ENCODE measurements at regions not wholly inside any gene's neighbourhood (a gene's known extent, or its start where the extent isn't known, plus 50 kb on each side); places are given as distances from the start of the nearest gene placed in this dataset.

DNA sequence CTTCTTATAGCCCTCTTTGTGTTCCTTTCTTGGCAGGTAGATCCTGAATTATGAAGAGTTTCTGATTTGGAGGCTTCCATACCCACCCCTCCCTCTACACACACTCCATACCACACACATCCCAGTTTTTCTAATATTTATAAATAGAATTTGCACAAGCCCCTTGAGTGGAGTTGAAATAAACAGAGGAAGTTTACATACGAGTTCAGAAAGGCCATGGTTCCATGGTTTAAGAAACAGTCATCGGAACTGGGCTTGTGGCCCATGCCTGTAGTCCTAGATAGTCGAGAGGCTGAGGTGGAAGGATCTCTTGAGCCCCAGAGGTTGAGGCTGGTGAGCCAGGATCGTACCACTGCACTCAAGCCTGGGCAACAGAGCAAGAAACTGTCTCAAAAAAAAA, 62.7 kb upstream of the TANC1 start:
- no peak for DNase-seq

GRCh38 chr2:158907926-158908456, 60.4 kb upstream of the TANC1 start:
- no peak for DNase-seq

- no peak for DNase-seq
These were observed 56.3 kb upstream of the TANC1 start for GRCh38 chr2:158912112-158912511.

DNA sequence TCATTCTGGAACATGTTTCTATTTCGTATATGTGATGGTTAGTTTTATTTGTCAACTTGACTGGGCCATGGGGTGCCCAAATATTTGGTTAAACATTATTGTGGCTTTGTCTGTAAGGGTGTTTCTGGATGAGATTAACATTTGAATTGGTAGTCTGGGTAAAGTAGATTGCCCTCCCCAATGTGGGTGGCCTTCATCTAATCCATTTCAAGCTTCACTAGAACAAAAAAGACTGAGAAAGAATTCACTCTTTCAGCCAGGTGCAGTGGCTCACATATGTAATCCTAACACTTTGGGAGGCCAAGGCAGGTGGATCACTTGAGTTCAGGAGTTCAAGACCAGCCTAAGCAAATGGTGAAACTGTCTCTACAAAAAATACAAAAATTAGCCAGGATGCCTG, 55.7 kb upstream of the TANC1 start:
- DNase-seq: no peak

GRCh38 chr2:158914066-158914465, 54.4 kb upstream of the TANC1 start:
- DNase-seq: no peak

GRCh38 chr2:158914731-158915130, 53.7 kb upstream of the TANC1 start:
- no peak for DNase-seq

GRCh38 chr2:158917121-158917520, 51.3 kb upstream of the TANC1 start:
- no peak for DNase-seq

DNA sequence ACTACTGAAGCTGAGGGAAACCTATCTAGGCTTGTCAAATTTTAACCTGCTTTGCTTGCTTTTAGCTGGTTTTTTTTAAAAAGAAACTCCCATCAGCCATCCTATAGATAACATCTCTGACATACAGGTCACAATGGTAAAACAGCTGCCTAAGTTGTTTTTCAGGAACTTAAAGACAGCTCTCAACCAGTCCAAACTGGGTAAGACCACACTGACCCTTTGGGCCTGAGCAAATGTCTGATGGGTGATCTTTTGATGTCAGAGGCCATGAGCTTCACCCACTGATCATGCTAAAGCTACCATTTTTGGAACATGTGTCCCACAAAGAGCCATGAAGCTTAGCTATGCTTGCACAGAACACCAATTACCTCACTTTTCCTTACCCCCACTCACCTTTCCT, 50.0 kb upstream of the TANC1 start:
- DNase-seq: no peak
